Ishikawa (cell line): ENCODE measurements at regions not wholly inside any gene's neighbourhood (a gene's known extent, or its start where the extent isn't known, plus 50 kb on each side); places are given as distances from the start of the nearest gene placed in this dataset.

Experiments used
- CEBPB ChIP-seq: IDR thresholded peaks from 2 replicates; pipeline ENCODE4 v1.6.1; 2012
- CREB1 ChIP-seq: IDR thresholded peaks from 2 replicates; pipeline ENCODE4 v1.6.1; 2012; ENCODE audit warnings: low read depth
- EGR1 ChIP-seq: IDR thresholded peaks from 2 replicates; pipeline ENCODE4 v1.6.1; 2012
- EP300 ChIP-seq: IDR thresholded peaks from 2 replicates; pipeline ENCODE4 v1.6.1; 2012; ENCODE audit warnings: borderline replicate concordance
- MAX ChIP-seq: IDR thresholded peaks from 2 replicates; pipeline ENCODE4 v1.6.1; 2012
- NFIC ChIP-seq: IDR thresholded peaks from 2 replicates; pipeline ENCODE4 v1.6.1; 2012
- RAD21 ChIP-seq: IDR thresholded peaks from 2 replicates; pipeline ENCODE4 v1.6.1; 2012; ENCODE audit warnings: low read depth
- REST ChIP-seq: IDR thresholded peaks from 2 replicates; pipeline ENCODE4 v1.6.1; 2012; ENCODE audit warnings: low read depth, mild to moderate bottlenecking
- TAF1 ChIP-seq: IDR thresholded peaks from 2 replicates; pipeline ENCODE4 v1.6.1; 2012; ENCODE audit warnings: low read depth, mild to moderate bottlenecking
- TCF12 ChIP-seq: IDR thresholded peaks from 2 replicates; pipeline ENCODE4 v1.6.1; 2012; ENCODE audit warnings: low read depth
- USF1 ChIP-seq: IDR thresholded peaks from 2 replicates; pipeline ENCODE4 v1.6.1; 2012
- YY1 ChIP-seq: IDR thresholded peaks from 2 replicates; pipeline ENCODE4 v1.6.1; 2012; ENCODE audit warnings: low read depth

GRCh38 chrX:18076434-18076833 lies 144.3 kb downstream of the BEND2 start:
- no peak for TF ChIP-seq USF1
- no peak for TF ChIP-seq EGR1
- no peak for TF ChIP-seq EP300
- TF ChIP-seq TAF1: no peak
- no peak for TF ChIP-seq MAX
- no peak for TF ChIP-seq YY1
- TF ChIP-seq NFIC: no peak
- no peak for TF ChIP-seq REST
- TF ChIP-seq CREB1: no peak
- no peak for TF ChIP-seq RAD21
- TF ChIP-seq CEBPB: no peak
- TF ChIP-seq TCF12: no peak
